ENCODE measurements at regions not wholly inside any gene's neighbourhood (a gene's known extent, or its start where the extent isn't known, plus 50 kb on each side); places are given as distances from the start of the nearest gene placed in this dataset.

GRCh38 chr7:77474756-77475155 lies 58.6 kb upstream of the GSAP start:
- no peak overlapping the region for H3K4me3 ChIP-seq (ENCODE audit: low read depth, low read length)
- no peak for DNase-seq (ENCODE audit: low read depth)
- no peak for TF ChIP-seq CTCF (IDR thresholded peaks at IDR 0.05; ENCODE audit: insufficient read depth, low read depth, low read length)

- H3K4me3 ChIP-seq (ENCODE audit: low read depth, low read length) = no peak overlapping the region
- no peak for TF ChIP-seq CTCF (IDR thresholded peaks at IDR 0.05; ENCODE audit: insufficient read depth, low read depth, low read length)
- DNase-seq (ENCODE audit: low read depth) = no peak
Measured at GRCh38 chr7:77473229-77474005, 57.3 kb upstream of the GSAP start.

GRCh38 chr7:77469927-77470326 lies 53.8 kb upstream of the GSAP start:
- no peak for TF ChIP-seq CTCF (IDR thresholded peaks at IDR 0.05; ENCODE audit: insufficient read depth, low read depth, low read length)
- DNase-seq (ENCODE audit: low read depth) = no peak
- no peak overlapping the region for H3K4me3 ChIP-seq (ENCODE audit: low read depth, low read length)

DNA sequence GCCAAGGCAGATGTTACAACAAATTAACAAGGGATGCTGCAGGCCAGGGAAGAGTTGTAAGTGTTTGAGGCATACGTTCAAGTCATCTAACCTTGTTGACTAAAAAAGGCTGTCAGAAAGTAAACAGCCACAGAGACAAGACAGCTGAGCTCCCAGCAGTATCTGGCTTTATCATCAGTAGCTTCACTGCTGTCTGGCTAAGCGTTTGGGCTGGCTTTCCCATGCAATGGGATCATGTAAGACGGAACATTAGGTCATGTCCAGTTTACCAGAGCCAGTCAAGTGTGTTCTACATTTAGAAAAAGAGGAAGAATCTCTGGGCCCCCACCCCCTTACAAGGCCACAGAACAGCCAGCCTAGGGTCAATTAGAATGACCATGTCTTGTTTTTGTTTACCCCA lies 51.3 kb upstream of the GSAP start:
- H3K4me3 ChIP-seq (ENCODE audit: low read depth, low read length) = no peak overlapping the region
- no peak for TF ChIP-seq CTCF (IDR thresholded peaks at IDR 0.05; ENCODE audit: insufficient read depth, low read depth, low read length)
- DNase-seq (ENCODE audit: low read depth) = peak; percentile 86

DNA sequence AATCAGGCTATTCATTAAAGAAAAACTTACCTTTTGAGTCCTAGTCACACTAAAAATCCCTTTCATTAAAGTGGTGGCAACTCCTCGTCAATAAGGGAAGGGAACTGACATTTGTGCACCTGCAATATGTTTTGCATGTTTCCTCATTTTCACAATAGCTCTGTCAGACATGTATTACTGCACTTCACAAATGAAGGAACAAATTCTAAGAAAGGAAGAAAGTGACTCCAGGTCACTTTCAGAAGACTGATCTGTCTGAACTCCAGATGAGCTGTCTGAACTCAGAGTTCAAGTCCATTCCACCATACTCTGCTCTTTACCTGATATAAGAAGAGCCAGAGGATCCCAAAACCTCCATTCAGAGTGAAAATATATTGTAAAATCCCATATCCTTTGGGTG lies 50.3 kb upstream of the GSAP start:
- TF ChIP-seq CTCF (IDR thresholded peaks at IDR 0.05; ENCODE audit: insufficient read depth, low read depth, low read length) = no peak
- no peak for DNase-seq (ENCODE audit: low read depth)
- no peak overlapping the region for H3K4me3 ChIP-seq (ENCODE audit: low read depth, low read length)

Measured in fibroblast of villous mesenchyme (primary cell).